GM18502 (cell line): ENCODE measurements at regions not wholly inside any gene's neighbourhood (a gene's known extent, or its start where the extent isn't known, plus 50 kb on each side); places are given as distances from the start of the nearest gene placed in this dataset.

ENCODE experiments used
- ATAC-seq: cut with Tn5 transposase; IDR thresholded peaks from one replicate; pipeline ENCODE4 v1.9.1; 2021; ENCODE audit warnings: mild to moderate bottlenecking; ENCODE audit not compliant: unreplicated experiment, poor library complexity

DNA sequence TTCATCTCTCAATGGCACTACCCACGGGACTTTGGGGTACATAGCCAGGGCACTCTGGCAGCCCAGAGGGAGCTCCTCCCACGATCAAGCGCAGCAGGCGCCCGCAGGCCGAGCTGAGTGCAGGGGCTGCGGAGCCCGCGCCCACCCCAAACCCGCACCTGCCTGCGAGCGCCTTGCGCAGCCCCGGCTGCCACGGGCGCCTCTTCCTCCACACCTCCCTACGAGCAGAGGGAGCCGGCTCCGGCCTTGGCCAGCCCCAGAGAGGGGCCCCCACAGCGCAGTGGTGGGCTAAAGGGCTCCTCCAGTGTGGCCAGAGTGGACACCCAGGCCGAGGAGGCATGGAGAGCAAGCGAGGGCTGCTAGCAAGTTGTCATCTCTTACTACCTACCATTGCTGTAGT is 165.2 kb downstream of the UBE2E3 start:
- ATAC-seq = no peak

DNA sequence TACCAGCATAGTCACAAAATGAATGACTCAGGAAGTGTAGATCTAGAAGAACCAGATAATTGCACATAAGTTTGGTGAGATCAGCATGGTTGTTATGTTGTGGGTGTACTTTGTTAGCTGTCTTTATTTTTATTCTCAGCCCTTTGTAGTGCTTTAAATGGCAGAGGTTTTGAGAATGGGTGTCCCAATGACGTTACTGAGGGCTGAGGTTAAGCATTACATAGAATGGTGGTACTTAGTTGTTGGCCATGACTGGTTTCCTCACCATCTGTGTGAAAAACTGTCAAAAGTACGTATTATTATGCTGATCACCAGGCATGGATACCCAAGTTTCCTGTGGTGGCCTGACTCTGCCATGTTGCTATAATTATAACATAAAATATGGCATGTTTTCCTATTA is 165.8 kb downstream of the UBE2E3 start:
- no peak for ATAC-seq

DNA sequence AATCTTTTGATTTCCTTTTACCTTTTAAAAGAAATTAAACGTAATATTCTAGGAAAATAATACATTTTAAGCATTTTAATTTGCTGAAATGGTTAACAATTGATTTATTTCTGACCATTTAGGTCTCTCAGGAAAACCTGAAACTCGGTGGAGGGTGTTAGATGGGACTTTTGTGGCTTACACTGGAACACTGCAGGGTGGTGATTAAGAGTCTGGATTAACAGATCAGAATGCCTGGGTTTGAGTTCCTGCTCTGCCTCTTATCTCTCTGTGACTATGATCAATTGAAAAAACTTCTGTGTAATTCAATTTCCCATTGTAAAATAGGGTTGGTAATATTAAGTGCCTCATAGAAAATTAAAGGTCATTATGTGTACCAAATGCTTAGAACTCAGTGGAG is 168.7 kb downstream of the UBE2E3 start:
- ATAC-seq = no peak

DNA sequence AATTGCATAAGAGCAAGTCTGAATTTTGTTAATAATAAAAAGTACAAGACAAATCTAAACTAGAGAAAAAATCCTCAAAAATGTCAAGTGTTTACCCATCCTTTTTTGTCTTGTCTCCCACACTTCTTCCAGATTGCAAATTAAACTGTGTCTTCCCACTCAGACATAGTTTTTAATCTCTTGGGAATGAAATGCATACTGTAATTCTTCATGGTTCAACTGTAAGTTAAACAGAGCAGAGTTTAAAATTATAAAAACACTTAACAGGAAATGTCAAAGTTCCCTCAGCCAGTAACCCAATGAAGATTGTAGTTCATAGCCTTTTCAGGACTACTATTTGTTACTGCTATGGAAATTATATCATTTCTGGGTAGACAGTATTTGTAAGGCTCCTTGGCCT is 171.8 kb downstream of the UBE2E3 start:
- ATAC-seq = no peak

DNA sequence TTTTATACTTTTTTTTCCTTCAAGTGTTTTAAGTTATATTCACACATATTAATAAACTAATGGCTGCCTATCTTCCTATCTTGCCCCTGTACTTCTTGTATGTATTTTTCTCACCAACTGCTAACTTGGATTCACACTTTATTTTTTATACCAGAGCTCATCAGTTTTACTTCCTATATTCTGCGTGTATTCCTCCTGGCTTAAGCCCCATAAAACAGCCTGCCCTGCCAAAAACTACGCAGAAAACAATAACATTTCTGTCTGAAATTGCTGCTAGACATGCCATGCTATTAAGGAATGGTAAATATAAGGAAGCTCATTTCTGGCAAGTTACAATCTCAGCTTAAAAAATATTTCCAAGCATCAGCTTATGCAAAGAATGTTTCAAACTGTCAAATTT is 172.3 kb downstream of the UBE2E3 start:
- ATAC-seq = no peak

DNA sequence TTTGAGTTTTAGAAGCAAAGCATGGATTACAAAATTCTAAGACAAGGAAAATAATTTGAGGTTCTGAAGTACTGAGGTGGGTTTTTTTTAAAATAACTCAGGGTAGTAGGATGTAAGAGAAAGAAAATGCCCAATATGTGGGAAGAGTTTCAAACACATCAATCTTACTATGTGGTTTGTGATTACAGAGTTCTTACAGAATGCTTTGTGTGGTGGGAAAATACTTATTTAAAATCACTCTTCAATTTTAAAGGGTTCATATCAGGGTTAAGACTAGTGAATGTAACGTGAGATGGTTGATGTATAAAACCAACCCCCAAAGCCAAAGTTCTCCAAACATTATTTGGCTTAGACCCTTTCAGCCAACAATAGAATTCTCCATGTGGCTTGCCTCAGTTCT is 173.5 kb downstream of the UBE2E3 start:
- ATAC-seq = no peak

DNA sequence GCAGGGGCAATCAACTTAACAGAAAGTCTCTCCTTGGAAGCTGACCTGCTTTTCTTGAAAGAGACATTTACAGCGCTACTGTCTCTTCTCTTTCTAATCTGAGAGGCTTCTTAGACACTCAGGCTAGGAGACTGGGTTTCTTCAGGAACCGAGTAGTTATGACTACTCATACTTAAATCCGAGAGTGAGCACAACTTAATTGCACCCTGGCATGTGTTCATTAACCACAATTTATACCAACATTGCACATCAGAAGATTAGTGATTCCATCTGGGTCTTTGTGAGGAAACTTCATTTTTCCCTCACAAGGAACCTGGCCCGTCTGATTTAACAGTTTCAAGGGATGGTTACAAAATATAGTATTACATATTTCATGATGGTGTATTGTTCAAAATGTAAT is 176.9 kb downstream of the UBE2E3 start:
- no peak for ATAC-seq

DNA sequence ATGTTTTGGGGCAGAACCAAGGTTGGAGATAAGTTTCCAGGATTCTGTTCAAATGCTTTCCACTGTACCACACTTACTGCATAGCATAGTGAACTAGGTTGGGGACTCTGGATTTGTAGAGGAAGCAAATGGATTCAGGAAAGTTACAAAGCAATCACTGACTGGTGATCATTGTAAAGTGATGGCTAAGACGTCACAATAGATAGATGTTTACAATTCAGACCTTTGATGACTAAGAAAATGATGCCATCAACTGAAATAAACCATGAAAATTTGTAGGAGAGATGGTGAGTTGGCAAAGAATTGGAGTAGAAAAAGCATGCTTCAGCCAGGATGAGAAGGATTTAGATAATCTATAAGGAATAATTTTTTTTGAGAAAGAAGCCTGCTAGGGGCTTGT is 178.0 kb downstream of the UBE2E3 start:
- ATAC-seq = no peak

DNA sequence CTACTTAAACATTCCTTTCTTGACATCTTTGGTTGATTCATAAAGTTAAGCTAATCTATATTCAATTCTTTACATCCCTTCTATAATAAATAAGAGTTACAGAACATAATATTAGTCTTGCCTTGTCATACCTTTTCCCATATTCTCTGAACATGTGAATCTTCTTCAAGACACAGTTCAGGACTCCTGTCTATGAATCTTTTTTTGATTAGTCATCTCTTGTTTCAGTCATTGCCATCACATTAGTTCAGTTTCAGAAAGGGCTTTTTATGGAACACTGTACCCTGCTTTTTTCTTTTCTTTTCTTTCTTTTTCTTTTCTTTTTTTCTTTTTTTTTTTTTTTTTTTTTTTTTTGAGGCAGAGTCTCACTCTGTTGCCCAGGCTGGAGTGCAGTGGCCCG is 181.2 kb downstream of the UBE2E3 start:
- ATAC-seq = no peak

DNA sequence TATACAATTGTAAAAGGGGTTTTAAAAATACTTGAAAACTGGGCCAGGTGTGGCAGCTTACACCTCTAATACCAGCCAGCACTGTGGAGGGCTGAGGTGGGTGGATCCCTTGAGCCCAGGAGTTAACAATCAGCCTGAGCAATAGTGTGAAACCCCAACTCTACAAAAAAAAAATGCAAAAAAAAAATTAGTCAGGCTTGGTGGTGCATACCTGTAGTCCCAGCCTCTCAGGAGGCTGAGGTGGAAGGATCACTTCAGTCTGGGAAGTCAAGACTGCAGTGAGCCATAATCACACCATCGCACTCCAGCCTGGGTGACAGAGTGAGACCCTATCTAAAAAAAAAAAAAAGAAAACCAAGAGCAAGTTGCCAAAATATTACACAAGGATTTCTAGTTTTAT is 182.7 kb downstream of the UBE2E3 start:
- ATAC-seq = no peak

DNA sequence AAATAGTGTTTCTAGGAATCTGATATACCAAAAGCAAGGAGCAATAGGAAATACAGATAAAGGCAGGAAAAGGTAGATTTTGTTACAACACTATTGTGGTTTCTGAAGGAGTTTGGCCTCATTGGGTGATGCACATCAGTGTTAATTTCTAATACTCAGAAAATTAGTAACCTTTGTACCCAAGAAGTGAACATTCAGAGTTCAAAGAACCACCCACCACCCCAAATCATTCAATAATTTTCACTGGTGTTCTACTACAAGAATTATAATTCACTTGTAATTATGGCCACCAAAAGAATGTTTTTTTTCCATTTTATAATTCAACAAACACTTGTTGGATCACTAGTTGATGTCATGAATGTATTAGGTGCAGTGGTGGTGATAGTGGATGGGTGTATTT is 183.3 kb downstream of the UBE2E3 start:
- ATAC-seq = no peak

DNA sequence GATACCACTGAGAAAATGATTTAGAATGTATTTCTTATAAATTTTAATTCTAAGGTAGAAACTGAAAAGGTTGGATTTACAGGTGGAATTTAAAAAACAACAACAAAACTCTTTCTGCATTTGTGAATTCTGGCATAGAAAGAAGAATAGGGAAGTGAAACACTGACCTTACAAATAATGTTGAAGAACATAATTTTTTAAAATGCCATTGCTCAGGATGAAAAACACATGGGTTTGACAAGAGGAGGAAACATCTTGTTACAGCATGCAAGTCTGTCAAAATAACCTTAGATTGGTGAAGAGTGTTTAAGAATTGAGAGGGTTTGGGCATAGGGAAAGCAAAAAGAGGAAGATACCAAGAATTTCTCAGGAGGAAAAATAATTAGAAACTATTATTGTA is 184.3 kb downstream of the UBE2E3 start:
- ATAC-seq = peak; percentile 59

DNA sequence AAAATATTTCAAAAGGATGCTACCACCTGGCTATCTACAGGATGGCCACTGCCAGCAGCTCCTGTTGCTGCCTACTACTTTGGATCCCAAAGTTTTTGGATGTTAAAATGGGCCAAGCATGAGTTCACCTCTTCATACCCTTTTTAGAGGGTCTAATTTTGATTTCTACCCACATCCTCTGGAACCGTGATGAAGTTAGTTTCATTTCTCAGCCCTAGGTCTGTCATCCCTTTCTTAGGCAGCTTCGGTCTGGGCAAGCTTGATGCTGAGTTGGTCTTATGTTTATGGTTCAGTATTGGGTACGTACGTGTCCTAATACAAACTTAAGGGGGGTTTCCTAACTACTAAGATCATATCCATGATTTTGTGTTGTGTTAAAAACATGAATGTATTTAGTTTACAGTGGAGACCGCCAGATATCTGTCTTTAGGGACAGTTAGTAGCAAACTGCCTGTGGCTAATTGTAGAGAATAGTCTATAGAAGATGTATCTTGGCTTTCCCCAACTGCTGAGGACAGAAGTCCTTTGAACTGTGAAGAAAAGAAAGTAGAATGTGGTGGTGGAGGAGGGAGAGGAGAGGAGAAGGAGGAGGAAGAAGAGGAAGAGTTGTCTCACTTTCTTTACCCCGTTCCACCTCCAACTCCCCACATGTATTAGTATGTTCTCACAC is 184.9 kb downstream of the UBE2E3 start:
- ATAC-seq = peak; percentile 78

DNA sequence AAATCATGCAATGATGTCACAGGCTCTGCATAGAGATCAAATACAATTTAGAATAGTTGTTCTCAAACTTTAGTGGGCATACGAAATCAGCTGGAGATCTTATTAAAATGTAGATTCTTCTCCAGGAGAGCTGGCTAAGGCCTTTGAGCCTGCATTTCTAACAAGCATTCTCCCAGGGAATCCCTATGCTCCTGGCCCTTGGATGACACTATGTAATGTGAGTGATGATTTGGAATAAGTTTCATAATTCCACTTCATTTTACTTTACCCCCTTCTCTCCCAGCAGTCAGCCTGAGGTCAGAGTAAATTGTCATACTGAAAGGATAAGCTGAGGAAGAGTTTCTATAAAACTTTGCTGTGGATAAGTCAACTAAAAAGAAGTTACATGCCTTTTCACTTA is 189.1 kb downstream of the UBE2E3 start:
- ATAC-seq = no peak

DNA sequence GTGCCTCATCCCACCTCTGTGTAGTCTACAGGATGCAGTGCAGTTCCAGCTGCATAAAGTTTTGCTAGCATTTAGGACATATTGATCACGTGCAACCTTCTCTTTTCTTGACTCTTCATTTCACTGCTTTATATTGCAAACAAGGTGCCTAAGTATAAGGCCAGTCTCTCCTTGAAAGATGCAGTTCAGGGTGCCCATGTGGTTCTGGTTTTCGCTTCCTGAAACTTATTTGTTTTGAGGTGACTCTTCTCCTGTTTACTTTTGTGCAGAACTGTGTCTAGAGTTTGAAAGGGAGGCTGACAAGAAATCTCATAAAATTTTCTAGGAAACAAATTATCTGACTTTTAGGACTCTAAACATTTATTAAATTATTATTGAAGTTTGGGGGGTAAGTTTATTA is 189.9 kb downstream of the UBE2E3 start:
- no peak for ATAC-seq

DNA sequence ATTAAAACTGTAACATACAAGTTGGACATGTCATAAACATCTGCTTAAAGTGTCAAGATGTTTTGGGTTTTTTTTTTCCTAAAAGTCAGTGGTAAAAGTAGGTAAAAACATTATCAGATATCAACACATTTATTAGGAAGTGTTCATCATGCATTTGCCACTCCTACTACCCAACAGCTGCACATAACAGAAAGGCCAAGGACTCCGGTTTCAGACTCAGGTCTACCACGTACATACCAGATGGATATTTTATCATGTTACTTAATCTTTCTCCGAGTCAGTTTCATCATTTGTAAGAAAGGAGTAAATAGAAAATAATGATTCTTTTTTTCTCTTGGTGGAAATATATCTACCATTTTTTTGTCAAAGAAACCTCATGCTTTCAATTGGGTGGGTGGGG is 192.3 kb downstream of the UBE2E3 start:
- no peak for ATAC-seq

DNA sequence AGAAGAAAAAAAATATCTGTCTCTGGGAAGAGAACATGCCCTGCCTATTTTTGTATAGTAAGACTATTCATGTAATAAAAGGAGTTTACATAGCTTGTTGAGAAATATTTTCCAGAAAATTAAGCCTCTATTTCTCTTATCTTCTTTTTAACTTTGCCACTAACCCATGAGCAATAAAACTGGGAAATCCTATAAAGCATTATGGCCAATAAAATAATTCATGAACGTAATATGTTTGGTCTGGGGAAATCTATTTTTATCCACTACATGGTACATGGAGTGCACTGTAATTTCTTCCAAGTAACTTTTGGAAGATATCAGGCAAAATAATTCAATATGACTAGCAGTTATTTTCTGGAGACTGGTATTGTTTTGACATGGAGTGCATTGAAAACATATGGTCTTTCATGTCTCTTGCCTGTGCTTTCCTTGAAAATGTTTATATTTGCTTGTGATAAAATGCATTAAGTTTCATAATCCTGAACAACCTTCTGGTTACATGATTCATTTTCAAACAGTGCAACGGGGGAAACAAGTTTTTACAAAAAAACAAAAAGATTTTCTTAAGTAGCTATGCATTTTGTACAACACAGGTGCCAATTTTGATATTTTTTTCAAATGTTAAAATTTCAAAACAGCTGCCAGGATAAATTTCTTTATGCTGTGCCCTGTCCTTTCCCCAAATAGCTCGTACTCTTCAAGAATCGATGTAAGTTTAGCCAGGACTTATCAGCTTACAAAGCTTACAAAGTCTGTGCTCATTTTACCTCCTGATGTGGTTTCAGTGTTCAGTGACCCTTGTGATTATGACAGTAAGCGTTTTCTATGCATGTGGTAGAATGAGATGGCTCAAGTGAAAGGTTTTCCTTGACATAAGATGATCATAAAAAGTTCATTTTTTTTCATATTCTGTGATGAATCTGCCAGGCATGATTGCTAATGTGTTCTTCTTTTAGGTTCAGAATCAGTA is 194.5 kb downstream of the UBE2E3 start:
- ATAC-seq = peak; percentile 57

DNA sequence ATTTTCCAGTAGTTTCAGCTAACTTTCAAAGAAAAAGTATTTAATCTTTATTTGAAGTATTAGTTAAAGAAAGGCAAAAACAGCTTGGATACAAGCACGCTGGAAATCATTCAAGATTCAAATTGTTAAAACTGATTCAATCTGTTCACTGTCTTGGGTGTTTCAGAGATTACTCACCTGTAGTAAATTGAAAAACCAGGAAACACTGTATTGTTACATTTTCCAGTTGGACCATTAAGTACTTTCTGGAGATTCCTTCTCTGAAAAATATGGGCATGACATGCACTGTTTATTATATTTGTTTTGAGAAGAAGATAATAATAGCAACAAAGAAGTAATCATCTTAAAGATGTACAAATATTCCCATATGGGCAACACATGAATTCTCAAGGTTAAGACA is 196.1 kb downstream of the UBE2E3 start:
- ATAC-seq = no peak

DNA sequence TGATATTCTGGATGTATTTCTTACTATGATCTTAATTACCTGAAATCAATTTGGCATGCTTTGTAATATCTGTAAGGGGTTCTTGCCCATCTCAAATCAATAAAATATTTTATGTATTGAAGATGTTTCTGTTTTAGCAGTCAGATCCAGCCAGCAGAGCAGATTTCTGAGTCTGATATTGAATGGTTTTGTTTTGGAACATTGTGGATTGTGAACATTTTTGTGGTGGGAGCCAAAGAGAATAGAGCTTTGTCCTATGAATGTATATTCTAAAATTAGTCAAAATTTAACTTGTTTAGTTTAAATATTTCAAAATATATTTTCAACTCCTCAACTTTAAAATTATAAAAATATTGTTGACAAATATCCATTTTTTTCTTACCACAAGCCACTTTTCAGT is 197.0 kb downstream of the UBE2E3 start:
- ATAC-seq = no peak

DNA sequence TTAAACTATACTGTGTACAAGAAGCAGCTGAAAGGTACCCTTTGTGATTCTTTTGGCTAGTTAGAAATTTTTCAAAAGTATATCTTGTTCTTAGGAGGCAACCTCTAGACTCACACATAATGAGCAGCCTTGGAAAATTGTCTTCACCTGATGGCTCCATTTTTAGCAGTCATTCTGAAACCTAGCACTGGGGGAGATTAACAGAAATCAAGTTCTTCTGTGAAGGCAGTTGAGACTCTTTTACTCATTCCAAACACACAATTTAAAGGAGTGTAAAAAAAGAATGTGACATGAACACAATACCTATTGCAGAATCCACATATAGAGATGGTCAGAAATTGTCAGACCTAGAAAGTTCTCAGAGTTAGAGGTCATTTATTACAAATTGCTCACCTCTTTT is 197.7 kb downstream of the UBE2E3 start:
- no peak for ATAC-seq

DNA sequence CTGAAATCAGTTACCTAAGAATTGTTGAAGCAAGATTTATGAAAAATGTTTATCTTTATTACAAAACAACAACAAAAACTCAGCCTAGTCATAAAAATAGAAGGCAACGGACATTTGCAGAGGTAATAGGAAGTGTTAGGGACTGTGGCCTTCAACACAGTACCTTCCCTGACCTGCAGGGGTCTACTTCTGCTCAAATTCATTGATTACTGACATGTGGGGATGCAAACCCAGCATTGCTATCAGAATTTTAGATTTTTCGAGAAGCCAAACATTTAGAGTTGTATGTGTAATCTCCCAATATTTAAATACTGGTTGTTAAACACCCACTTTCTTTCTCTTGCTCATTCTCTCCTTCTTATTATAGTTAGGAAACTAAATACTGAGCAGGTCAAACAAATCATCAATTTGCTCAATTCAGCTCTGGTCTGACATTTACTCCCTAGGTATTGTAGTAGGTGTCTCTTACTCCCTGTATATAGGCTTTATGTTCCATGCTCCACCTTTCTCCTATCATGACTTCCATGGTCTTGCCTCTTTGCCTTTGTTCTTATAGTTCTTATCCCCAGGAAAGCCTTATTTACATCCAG is 198.5 kb downstream of the UBE2E3 start:
- peak; percentile 73 for ATAC-seq
